Pancreas (tissue), 10 donors: ENCODE measurements at regions not wholly inside any gene's neighbourhood (a gene's known extent, or its start where the extent isn't known, plus 50 kb on each side); places are given as distances from the start of the nearest gene placed in this dataset.

Experiments used
- ATAC-seq, 4 donors: fragments of 200-7000 bp; cut with Tn5 transposase; one replicate each; pipeline versions ENCODE4 v1.8.0 to v1.9.1; 2020; ENCODE audit warnings: mild to moderate bottlenecking in 4 of 4, moderate library complexity in 4 of 4
- DNase-seq, 6 donors: peaks; one replicate each; pipeline ENCODE4 v3.0.0-alpha.2; 2020
- FAIRE-seq: peaks from 2 replicates; lab custom pipeline; 2012; peaks lifted over from hg19 to GRCh38; lab: Jason Lieb, UNC
- H3K27ac ChIP-seq, 4 donors: fragments of 200-600 bp; sonication (generic); 1 replicate in 3 of 4; 2 replicates in 1 of 4; pipeline versions ENCODE4 v1.5.0 to v1.8.0; 2020
- H3K27me3 ChIP-seq, 4 donors: fragments of 200-600 bp; one replicate each; pipeline ENCODE4 v1.8.0; 2021
- H3K36me3 ChIP-seq, 3 donors: fragments of 200-600 bp; sonication (generic) in 1 of 3; one replicate each; pipeline versions ENCODE4 v1.5.0 to v1.8.0; 2020 to 2021
- H3K4me1 ChIP-seq, 3 donors: fragments of 200-600 bp; one replicate each; pipeline ENCODE4 v1.8.0; 2021
- H3K4me3 ChIP-seq, 4 donors: fragments of 200-600 bp; sonication (generic) in 2 of 4; one replicate each; pipeline versions ENCODE4 v1.5.0 to v1.8.0; 2020 to 2021
- H3K9me3 ChIP-seq, 4 donors: fragments of 200-600 bp; one replicate each; pipeline ENCODE4 v1.8.0; 2021
- CTCF ChIP-seq, 4 donors: fragments of 200-600 bp; sonication (generic) in 3 of 4; IDR thresholded peaks; one replicate each; pipeline versions ENCODE4 v1.5.0 to v1.8.0; 2021; ENCODE audit warnings: antibody characterized with exemption in 4 of 4
- WGBS, 2 donors: extraction: QIAGEN DNeasy Blood & Tissue Kit; methylation state at CpG; one replicate each; pipeline ENCODE4 v1.1.7; 2013; 5-methylcytosine and 5-hydroxymethylcytosine counted together
- intact Hi-C, 3 donors: fragments of 100-400 bp; cut with DNase I; formaldehyde crosslinking; loops; one replicate each; pipeline versions ENCODE4 v1.11.1 to v1.14.2; 2022
- donor health status: healthy with polysubstance abuse.
- donor health status: DM: no; HTN: no; CAD: no; lungs with moderate emphysema.
- donor health status: DM: no; HTN: no; CAD: no.
- donor health status: control.
- donor health status: control.
- donor health status: Bipolar disorder and iron deficiency.
- donor health status: DM: yes; HTN: yes; CAD: no.
- donor health status: DM: no; HTN: no; CAD: no.
- donor health status: DM: no; HTN: no; CAD: no.
- donor health status: DM: yes; HTN: yes; CAD: no.

- DNase-seq (no peak), FAIRE-seq (no peak), ATAC-seq (no peak)
- no peaks in the 10 kb centered on the region for H3K27me3 ChIP-seq
- H3K4me3 ChIP-seq: no peak overlapping the region
- no peak overlapping the region for H3K27ac ChIP-seq
- TF ChIP-seq CTCF (IDR thresholded peaks at IDR 0.05): no peak
- WGBS, 2 donors: 89 to 96% methylated on average over 7 of the region's 7 CpGs
- no peaks in the 10 kb centered on the region for H3K36me3 ChIP-seq
- intact Hi-C loops: no loop called here
- peaks cover 0 to 4% (median 0%) of the 10 kb centered on the region in 3 donors for H3K4me1 ChIP-seq
- H3K9me3 ChIP-seq: no peaks in the 10 kb centered on the region
Observed at GRCh38 chr2:55989405-55989804, 65.8 kb upstream of the EFEMP1 start.

GRCh38 chr2:55992455-55992854 lies 68.9 kb upstream of the EFEMP1 start:
- ATAC-seq (peak in 3 of 4 donors; percentile 64 to 71 (median 68)), FAIRE-seq (no peak), DNase-seq (no peak)
- Histone ChIP-seq H3K27me3 (no peaks in the 10 kb centered on the region), H3K27ac (no peak overlapping the region), H3K9me3 (no peaks in the 10 kb centered on the region), H3K4me1 (peaks cover 0 to 4% (median 1%) of the 10 kb centered on the region in 3 donors), H3K36me3 (no peaks in the 10 kb centered on the region), H3K4me3 (no peak overlapping the region)
- WGBS, 2 donors: 49 to 75% methylated on average over 4 of the region's 4 CpGs
- intact Hi-C loops: no loop called here
- TF ChIP-seq CTCF (IDR thresholded peaks at IDR 0.05): no peak

- no peak for FAIRE-seq
- WGBS, 2 donors: 88 to 97% methylated on average over 4 of the region's 4 CpGs
- no peak for DNase-seq
Observed at GRCh38 chr2:55993685-55994084, 70.1 kb upstream of the EFEMP1 start.

GRCh38 chr2:55995211-55995610 lies 71.6 kb upstream of the EFEMP1 start:
- WGBS, 2 donors: 62 to 83% methylated on average over 1 of the region's 1 CpG
- H3K4me1 ChIP-seq: peaks cover 0 to 6% (median 4%) of the 10 kb centered on the region in 3 donors
- TF ChIP-seq CTCF (IDR thresholded peaks at IDR 0.05): no peak
- no peak overlapping the region for H3K4me3 ChIP-seq
- H3K36me3 ChIP-seq: no peaks in the 10 kb centered on the region
- intact Hi-C loops: no loop called here
- no peaks in the 10 kb centered on the region for H3K9me3 ChIP-seq
- ATAC-seq (no peak), FAIRE-seq (no peak), DNase-seq (no peak)
- H3K27me3 ChIP-seq: no peaks in the 10 kb centered on the region
- H3K27ac ChIP-seq: no peak overlapping the region

More at GRCh38 chr2:55993685-55994084, 70.1 kb upstream of the EFEMP1 start:
- H3K4me3 ChIP-seq: no peak overlapping the region
- TF ChIP-seq CTCF (IDR thresholded peaks at IDR 0.05): no peak
- no peak for ATAC-seq
- no peaks in the 10 kb centered on the region for H3K36me3 ChIP-seq
- intact Hi-C loops: no loop called here
- H3K4me1 ChIP-seq: peaks cover 0 to 6% (median 4%) of the 10 kb centered on the region in 3 donors
- no peaks in the 10 kb centered on the region for H3K9me3 ChIP-seq
- no peak overlapping the region for H3K27ac ChIP-seq
- H3K27me3 ChIP-seq: no peaks in the 10 kb centered on the region

- no peak overlapping the region for H3K27ac ChIP-seq
- no peak for TF ChIP-seq CTCF (IDR thresholded peaks at IDR 0.05)
- no peak for FAIRE-seq
- H3K9me3 ChIP-seq: no peaks in the 10 kb centered on the region
- H3K4me1 ChIP-seq: peaks cover 0 to 6% (median 4%) of the 10 kb centered on the region in 3 donors
- no peak for DNase-seq
- H3K36me3 ChIP-seq: no peaks in the 10 kb centered on the region
- ATAC-seq: no peak
- WGBS, 2 donors: 79 to 83% methylated on average over 2 of the region's 2 CpGs
- H3K27me3 ChIP-seq: no peaks in the 10 kb centered on the region
- no peak overlapping the region for H3K4me3 ChIP-seq
- intact Hi-C loops: no loop called here
Observed at GRCh38 chr2:55995902-55996301, 72.3 kb upstream of the EFEMP1 start.
